Neutrophil (primary cell): ENCODE measurements at regions not wholly inside any gene's neighbourhood (a gene's known extent, or its start where the extent isn't known, plus 50 kb on each side); places are given as distances from the start of the nearest gene placed in this dataset.

Experiments used
- H3K27ac ChIP-seq: fragments of 200-600 bp; sonication (generic); 2 replicates; pipeline ENCODE4 v1.5.1; 2016; ENCODE audit warnings: mild to moderate bottlenecking, moderate library complexity
- H3K27me3 ChIP-seq: fragments of 200-600 bp; sonication (generic); 2 replicates; pipeline ENCODE4 v1.6.0; 2016; ENCODE audit warnings: mild to moderate bottlenecking
- H3K36me3 ChIP-seq: fragments of 200-600 bp; sonication (generic); 2 replicates; pipeline ENCODE4 v1.5.1; 2017
- H3K4me1 ChIP-seq, 2 experiments: fragments of 200-600 bp in 1 of 2; sonication (generic) in 1 of 2; 1 replicate in 1 of 2; 2 replicates in 1 of 2; pipeline versions ENCODE4 v1.5.1 to v1.6.1; 2013 to 2016; ENCODE audit warnings: low read depth in 1 of 2, low read length in 1 of 2, mild to moderate bottlenecking in 1 of 2, moderate library complexity in 1 of 2; ENCODE audit not compliant: control insufficient read depth in 1 of 2, insufficient read depth in 1 of 2
- H3K4me3 ChIP-seq, 2 experiments: fragments of 200-600 bp in 1 of 2; sonication (generic) in 1 of 2; 1 replicate in 1 of 2; 2 replicates in 1 of 2; pipeline ENCODE4 v1.5.1; 2013 to 2016; ENCODE audit warnings: low read depth in 1 of 2, low read length in 1 of 2, mild to moderate bottlenecking in 1 of 2, moderate library complexity in 1 of 2
- H3K9me3 ChIP-seq: fragments of 200-600 bp; sonication (generic); 2 replicates; pipeline ENCODE4 v1.5.1; 2016
- TF ChIP-seq, protein P1 (sequence below): fragments of 200-600 bp; sonication (generic); IDR thresholded peaks from 2 replicates; pipeline ENCODE4 v1.5.1; 2016; ENCODE audit warnings: antibody characterized with exemption

DNA sequence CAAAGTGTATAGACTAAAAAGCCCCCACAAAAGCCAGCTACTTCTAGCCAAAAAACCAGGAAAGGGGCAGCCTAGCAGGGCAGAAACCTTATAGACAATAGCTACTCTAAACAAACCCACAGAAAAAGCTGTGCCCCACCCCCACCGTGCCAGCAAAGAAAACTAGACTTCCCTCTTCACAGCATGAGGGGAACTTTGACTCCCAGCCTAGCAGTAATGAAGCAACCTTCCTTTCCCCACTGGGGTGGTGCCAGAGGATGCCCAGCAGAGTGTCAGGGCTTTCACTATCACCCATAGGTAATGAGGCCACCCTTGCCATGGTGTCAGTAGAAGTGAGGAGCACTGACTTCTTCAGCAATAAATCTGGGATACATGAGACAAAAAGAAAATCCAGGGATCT, 99.0 kb upstream of the LGSN start:
- no peaks in the 10 kb centered on the region for H3K27me3 ChIP-seq
- no peaks in the 10 kb centered on the region for H3K9me3 ChIP-seq
- TF ChIP-seq, protein P1, sequence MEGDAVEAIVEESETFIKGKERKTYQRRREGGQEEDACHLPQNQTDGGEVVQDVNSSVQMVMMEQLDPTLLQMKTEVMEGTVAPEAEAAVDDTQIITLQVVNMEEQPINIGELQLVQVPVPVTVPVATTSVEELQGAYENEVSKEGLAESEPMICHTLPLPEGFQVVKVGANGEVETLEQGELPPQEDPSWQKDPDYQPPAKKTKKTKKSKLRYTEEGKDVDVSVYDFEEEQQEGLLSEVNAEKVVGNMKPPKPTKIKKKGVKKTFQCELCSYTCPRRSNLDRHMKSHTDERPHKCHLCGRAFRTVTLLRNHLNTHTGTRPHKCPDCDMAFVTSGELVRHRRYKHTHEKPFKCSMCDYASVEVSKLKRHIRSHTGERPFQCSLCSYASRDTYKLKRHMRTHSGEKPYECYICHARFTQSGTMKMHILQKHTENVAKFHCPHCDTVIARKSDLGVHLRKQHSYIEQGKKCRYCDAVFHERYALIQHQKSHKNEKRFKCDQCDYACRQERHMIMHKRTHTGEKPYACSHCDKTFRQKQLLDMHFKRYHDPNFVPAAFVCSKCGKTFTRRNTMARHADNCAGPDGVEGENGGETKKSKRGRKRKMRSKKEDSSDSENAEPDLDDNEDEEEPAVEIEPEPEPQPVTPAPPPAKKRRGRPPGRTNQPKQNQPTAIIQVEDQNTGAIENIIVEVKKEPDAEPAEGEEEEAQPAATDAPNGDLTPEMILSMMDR: no peak
- H3K36me3 ChIP-seq: no peaks in the 10 kb centered on the region
- H3K4me1 ChIP-seq: peaks cover 14 to 23% of the 10 kb centered on the region in 2 experiments
- peak overlapping the region; percentile 4 to 8 for H3K4me3 ChIP-seq
- H3K27ac ChIP-seq: peak overlapping the region; percentile 70

DNA sequence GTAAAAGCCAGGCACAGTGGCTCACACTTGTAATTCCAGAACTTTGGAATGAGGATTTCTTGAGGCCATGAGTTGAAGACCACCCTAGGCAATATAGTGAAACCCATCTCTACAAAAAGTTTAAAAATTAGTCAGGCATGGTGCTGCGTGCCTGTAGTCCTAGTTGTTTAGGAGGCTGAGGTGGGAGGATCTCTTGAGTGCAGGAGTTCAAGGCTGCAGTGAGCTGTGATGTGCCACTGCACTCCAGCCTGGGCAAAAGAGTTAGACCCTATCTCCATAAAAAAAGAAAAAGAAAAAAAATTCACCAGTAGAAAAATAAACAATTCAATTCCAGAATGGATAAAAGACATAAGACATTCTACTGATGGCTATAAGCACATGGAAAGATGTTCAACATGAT, 104.9 kb upstream of the LGSN start:
- H3K4me1 ChIP-seq: no peaks in the 10 kb centered on the region
- H3K27ac ChIP-seq: no peak overlapping the region

DNA sequence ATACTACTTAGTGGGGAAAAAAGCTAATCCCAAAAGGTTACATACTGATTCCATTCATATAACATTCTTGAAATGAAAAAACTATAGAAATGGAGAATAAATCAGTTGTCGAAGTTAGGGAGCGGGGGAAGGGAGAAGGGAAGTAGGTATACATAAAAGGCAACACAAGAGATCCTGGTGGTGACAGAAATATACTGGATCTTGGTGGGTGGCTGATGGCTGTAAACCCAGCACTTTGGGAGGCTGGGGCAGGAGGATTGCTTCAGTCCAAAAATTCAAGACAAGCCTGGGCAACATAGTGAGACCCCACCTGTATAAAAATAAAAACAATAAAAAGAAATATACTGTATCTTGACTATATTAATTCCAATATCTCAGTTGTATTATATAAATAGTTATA, 105.7 kb upstream of the LGSN start:
- Histone ChIP-seq H3K36me3 (no peaks in the 10 kb centered on the region), H3K4me3 (no peak overlapping the region), H3K9me3 (no peaks in the 10 kb centered on the region), H3K4me1 (no peaks in the 10 kb centered on the region), H3K27me3 (no peaks in the 10 kb centered on the region), H3K27ac (no peak overlapping the region)
- TF ChIP-seq, protein P1: no peak

More for the DNA sequence above, 104.9 kb upstream of the LGSN start:
- Histone ChIP-seq H3K9me3 (no peaks in the 10 kb centered on the region), H3K27me3 (no peaks in the 10 kb centered on the region), H3K36me3 (no peaks in the 10 kb centered on the region), H3K4me3 (no peak overlapping the region)
- TF ChIP-seq, protein P1: no peak

DNA sequence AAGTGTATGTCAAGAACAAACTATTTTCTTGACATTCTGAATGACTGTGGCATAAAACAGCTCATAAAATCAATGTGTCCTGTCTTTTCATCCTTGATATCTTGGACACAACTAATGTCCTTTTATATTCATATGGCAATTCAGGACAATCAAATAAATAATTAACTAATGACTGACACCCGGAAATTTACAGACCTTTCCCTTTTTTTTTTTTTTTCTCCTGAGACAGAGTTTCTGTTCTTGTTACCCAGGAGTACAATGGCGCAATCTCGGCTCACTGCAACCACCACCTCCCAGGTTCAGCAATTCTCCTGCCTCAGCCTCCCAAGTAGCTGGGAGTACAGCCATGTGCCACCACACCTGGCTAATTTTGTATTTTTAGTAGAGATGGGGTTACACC, 107.1 kb upstream of the LGSN start:
- H3K27ac ChIP-seq: no peak overlapping the region
- H3K36me3 ChIP-seq: no peaks in the 10 kb centered on the region
- no peaks in the 10 kb centered on the region for H3K9me3 ChIP-seq
- TF ChIP-seq, protein P1: no peak
- no peak overlapping the region for H3K4me3 ChIP-seq
- no peaks in the 10 kb centered on the region for H3K4me1 ChIP-seq
- H3K27me3 ChIP-seq: no peaks in the 10 kb centered on the region

DNA sequence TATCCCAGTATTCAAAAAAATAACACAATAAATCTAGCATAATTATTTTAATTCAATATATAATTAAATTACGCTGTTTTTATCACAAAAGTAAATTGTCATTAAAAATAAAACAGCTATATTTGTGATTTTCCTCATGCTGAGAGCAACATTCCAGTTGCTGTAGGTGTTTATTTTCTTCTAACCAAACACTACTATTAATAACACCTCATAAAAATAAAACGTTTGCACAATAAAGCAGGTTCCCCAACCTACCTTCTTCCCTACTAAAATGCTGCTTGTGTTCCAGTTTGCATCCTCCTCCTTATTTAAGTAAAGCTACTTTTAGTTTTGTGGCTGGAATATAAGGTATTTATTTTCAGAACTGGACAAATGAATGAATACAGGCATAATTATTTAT, 108.2 kb upstream of the LGSN start:
- Histone ChIP-seq H3K4me1 (no peaks in the 10 kb centered on the region), H3K27me3 (no peaks in the 10 kb centered on the region), H3K9me3 (no peaks in the 10 kb centered on the region)

More for the DNA sequence above, 108.2 kb upstream of the LGSN start:
- no peak overlapping the region for H3K4me3 ChIP-seq
- TF ChIP-seq, protein P1: no peak
- H3K27ac ChIP-seq: no peak overlapping the region
- no peaks in the 10 kb centered on the region for H3K36me3 ChIP-seq
